HG02610 (cell line): ENCODE measurements at regions not wholly inside any gene's neighbourhood (a gene's known extent, or its start where the extent isn't known, plus 50 kb on each side); places are given as distances from the start of the nearest gene placed in this dataset.
"Not testable (repeated sequence)": the region's sequence is repeated elsewhere in the genome, so short reads cannot be mapped to it uniquely, and the experiment has no call there.

Experiments used
- ATAC-seq: cut with Tn5 transposase; IDR thresholded peaks from one replicate; pipeline ENCODE4 v1.9.1; 2021; ENCODE audit warnings: mild to moderate bottlenecking, moderate library complexity; ENCODE audit not compliant: unreplicated experiment

GRCh38 chr6:68032217-68032616, 602.9 kb upstream of the ADGRB3 start:
- ATAC-seq = no peak

GRCh38 chr6:68031054-68031453, 604.0 kb upstream of the ADGRB3 start:
- ATAC-seq = no peak

- ATAC-seq = no peak
These were observed 608.6 kb upstream of the ADGRB3 start for GRCh38 chr6:68026483-68026882.

GRCh38 chr6:68025764-68026163, 609.3 kb upstream of the ADGRB3 start:
- ATAC-seq = no peak

GRCh38 chr6:68024570-68025269, 610.4 kb upstream of the ADGRB3 start:
- no peak for ATAC-seq

GRCh38 chr6:68022968-68023367, 612.1 kb upstream of the ADGRB3 start:
- ATAC-seq = not testable (repeated sequence)

- no peak for ATAC-seq
These were observed 621.1 kb upstream of the ADGRB3 start for GRCh38 chr6:68013780-68014515.

GRCh38 chr6:68012822-68013221, 622.3 kb upstream of the ADGRB3 start:
- ATAC-seq = no peak

- ATAC-seq = no peak
These were observed 624.1 kb upstream of the ADGRB3 start for GRCh38 chr6:68010936-68011335.

GRCh38 chr6:68008445-68008844, 626.6 kb upstream of the ADGRB3 start:
- no peak for ATAC-seq

- ATAC-seq = no peak
These were observed 627.4 kb upstream of the ADGRB3 start for GRCh38 chr6:68007717-68008116.

- ATAC-seq = no peak
These were observed 648.3 kb upstream of the ADGRB3 start for GRCh38 chr6:67986694-67987232.

- ATAC-seq = no peak
These were observed 658.6 kb upstream of the ADGRB3 start for GRCh38 chr6:67976486-67976885.

- no peak for ATAC-seq
These were observed 660.2 kb upstream of the ADGRB3 start for GRCh38 chr6:67974931-67975330.

- no peak for ATAC-seq
These were observed 663.3 kb upstream of the ADGRB3 start for GRCh38 chr6:67971812-67972211.

- no peak for ATAC-seq
These were observed 668.3 kb upstream of the ADGRB3 start for GRCh38 chr6:67966830-67967229.

- ATAC-seq = no peak
These were observed 678.7 kb upstream of the ADGRB3 start for GRCh38 chr6:67956352-67956751.

GRCh38 chr6:67952948-67953347, 682.1 kb upstream of the ADGRB3 start:
- no peak for ATAC-seq

GRCh38 chr6:67952121-67952520, 683.0 kb upstream of the ADGRB3 start:
- no peak for ATAC-seq

- not testable (repeated sequence) for ATAC-seq
These were observed 687.3 kb upstream of the ADGRB3 start for GRCh38 chr6:67947762-67948161.

- ATAC-seq = no peak
These were observed 699.1 kb upstream of the ADGRB3 start for GRCh38 chr6:67935976-67936477.

GRCh38 chr6:67933278-67933677, 701.8 kb upstream of the ADGRB3 start:
- ATAC-seq = no peak
